Panc1 (cell line): ENCODE measurements at regions not wholly inside any gene's neighbourhood (a gene's known extent, or its start where the extent isn't known, plus 50 kb on each side); places are given as distances from the start of the nearest gene placed in this dataset.

Experiments used
- CTCF ChIP-seq: fragments of 450-650 bp; IDR thresholded peaks from 2 replicates; pipeline ENCODE4 v1.5.1; 2017; ENCODE audit warnings: mild to moderate bottlenecking
- POLR2AphosphoS5 ChIP-seq: IDR thresholded peaks from 2 replicates; pipeline ENCODE4 v1.6.1; 2012; ENCODE audit warnings: mild to moderate bottlenecking, low read depth, low read length, moderate library complexity
- SIN3A ChIP-seq: IDR thresholded peaks from 2 replicates; pipeline ENCODE4 v1.6.1; 2012; ENCODE audit warnings: low read depth, mild to moderate bottlenecking, low read length, moderate library complexity, borderline replicate concordance; ENCODE audit not compliant: insufficient read depth

GRCh38 chr1:96651517-96651916, 70.1 kb upstream of the PTBP2 start:
- TF ChIP-seq CTCF (no peak), SIN3A (no peak), POLR2AphosphoS5 (no peak)
